ENCODE measurements at regions not wholly inside any gene's neighbourhood (a gene's known extent, or its start where the extent isn't known, plus 50 kb on each side); places are given as distances from the start of the nearest gene placed in this dataset.

DNA sequence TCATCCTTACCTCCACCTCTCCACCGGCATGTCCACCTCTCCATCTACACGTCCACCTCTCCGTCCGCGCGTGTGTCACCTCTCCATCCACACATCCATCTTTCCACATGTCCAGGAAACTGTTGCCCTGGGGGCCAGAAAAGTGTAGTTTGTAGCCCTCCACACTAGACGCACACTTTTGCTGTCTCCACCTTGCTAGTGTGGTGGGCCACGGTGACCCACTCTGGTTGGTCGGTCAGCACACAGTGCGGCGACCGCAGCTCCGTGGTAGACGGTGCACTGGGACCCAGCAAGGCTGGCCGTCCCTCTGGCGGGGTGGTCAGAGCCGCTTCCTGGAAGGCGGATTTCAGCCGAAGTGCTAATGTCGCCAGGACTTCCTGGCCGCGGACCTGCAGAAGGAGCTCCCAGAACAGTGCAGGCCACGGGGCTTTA is 268.6 kb downstream of the DLL1 start:
- no peak for TF ChIP-seq POLR2A (IDR thresholded peaks at IDR 0.05)
- TF ChIP-seq, protein P1, sequence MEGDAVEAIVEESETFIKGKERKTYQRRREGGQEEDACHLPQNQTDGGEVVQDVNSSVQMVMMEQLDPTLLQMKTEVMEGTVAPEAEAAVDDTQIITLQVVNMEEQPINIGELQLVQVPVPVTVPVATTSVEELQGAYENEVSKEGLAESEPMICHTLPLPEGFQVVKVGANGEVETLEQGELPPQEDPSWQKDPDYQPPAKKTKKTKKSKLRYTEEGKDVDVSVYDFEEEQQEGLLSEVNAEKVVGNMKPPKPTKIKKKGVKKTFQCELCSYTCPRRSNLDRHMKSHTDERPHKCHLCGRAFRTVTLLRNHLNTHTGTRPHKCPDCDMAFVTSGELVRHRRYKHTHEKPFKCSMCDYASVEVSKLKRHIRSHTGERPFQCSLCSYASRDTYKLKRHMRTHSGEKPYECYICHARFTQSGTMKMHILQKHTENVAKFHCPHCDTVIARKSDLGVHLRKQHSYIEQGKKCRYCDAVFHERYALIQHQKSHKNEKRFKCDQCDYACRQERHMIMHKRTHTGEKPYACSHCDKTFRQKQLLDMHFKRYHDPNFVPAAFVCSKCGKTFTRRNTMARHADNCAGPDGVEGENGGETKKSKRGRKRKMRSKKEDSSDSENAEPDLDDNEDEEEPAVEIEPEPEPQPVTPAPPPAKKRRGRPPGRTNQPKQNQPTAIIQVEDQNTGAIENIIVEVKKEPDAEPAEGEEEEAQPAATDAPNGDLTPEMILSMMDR (IDR thresholded peaks at IDR 0.05): no peak
